ENCODE measurements at regions not wholly inside any gene's neighbourhood (a gene's known extent, or its start where the extent isn't known, plus 50 kb on each side); places are given as distances from the start of the nearest gene placed in this dataset.
"Not testable (repeated sequence)": the region's sequence is repeated elsewhere in the genome, so short reads cannot be mapped to it uniquely, and the experiment has no call there.

DNA sequence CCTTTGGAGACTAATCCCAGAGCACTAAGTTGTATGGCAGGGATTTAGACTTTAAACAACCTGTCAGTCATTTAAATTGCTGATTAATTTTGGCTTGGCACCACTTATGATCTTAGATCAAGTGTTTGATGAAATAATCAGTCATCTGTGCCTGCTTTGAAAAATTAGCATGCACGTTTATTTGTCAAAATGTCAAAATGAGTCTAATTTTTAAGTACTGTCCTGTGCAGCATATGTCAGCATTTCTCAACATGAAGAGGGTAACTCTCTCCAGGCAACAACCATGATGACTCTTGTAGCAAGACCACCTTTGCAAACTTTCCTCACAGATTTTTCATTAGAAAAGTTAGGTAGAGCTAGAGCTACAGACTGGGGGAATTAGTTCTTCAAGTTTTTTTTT, 155.7 kb upstream of the GJE1 start:
- no peak overlapping the region for H3K4me3 ChIP-seq
- DNase-seq (ENCODE audit: low spot score) = no peak
- H3K27ac ChIP-seq = no peak overlapping the region
- TF ChIP-seq, protein P1, sequence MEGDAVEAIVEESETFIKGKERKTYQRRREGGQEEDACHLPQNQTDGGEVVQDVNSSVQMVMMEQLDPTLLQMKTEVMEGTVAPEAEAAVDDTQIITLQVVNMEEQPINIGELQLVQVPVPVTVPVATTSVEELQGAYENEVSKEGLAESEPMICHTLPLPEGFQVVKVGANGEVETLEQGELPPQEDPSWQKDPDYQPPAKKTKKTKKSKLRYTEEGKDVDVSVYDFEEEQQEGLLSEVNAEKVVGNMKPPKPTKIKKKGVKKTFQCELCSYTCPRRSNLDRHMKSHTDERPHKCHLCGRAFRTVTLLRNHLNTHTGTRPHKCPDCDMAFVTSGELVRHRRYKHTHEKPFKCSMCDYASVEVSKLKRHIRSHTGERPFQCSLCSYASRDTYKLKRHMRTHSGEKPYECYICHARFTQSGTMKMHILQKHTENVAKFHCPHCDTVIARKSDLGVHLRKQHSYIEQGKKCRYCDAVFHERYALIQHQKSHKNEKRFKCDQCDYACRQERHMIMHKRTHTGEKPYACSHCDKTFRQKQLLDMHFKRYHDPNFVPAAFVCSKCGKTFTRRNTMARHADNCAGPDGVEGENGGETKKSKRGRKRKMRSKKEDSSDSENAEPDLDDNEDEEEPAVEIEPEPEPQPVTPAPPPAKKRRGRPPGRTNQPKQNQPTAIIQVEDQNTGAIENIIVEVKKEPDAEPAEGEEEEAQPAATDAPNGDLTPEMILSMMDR (IDR thresholded peaks at IDR 0.05) = no peak

DNA sequence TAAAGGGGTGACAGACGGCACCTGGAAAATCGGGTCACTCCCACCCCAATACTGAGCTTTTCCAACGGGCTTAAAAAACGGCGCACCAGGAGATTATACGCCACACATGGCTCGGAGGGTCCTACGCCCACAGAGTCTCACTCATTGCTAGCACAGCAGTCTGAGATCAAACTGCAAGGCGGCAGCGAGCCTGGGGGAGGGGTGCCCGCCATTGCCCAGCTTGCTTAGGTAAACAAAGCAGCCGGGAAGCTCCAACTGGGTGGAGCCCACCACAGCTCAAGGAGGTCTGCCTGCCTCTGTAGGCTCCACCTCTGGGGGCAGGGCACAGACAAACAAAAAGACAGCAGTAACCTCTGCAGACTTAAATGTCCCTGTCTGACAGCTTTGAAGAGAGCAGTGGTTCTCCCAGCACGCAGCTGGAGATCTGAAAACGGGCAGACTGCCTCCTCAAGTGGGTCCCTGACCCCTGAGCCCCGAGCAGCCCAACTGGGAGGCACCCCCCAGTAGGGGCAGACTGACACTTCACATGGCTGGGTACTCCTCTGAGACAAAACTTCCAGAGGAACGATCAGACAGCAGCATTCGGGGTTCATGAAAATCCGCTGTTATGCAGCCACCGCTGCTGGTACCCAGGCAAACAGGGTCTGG, 162.8 kb upstream of the GJE1 start:
- not testable (repeated sequence) for H3K27ac ChIP-seq; DNase-seq (ENCODE audit: low spot score); H3K4me3 ChIP-seq

DNA sequence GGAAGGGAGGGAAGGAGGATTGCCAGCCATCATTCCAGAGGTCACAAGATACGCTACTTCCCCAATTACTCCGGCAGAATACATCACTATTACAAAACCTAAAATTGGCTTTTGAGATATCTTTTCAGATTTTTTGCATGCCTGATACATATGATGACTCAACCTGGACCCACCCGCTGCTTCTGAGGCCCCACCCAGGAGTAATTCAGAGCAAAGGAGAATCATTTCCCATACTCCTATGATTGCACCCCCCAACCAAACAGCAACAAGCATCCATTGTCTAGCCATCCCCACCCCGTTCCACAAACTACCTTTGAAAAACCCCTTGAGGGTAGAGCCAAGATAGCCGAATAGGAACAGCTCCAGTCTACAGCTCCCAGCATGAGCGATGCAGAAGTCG, 163.5 kb upstream of the GJE1 start:
- TF ChIP-seq, protein P1 (IDR thresholded peaks at IDR 0.05) = no peak
- Histone ChIP-seq H3K27ac (no peak overlapping the region), H3K4me3 (no peak overlapping the region)
- DNase-seq (ENCODE audit: low spot score) = no peak

DNA sequence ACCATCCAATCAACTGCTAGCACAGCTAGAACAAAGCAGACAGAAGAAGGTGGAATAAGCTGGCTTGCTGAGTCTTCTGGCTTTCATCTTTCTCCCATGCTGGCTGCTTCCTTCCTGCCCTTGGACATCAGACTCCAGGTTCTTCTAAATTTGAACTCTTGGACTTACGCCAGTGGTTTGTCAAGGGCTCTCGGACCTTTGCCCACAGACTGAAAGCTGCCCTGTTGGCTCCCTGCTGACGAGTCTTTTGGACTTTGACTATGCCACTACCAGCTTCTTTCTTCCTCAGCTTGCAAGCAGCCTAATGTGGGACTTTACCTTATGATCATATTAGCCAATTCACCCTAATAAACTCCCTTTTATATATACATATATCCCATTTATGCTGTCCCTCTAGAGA, 164.1 kb upstream of the GJE1 start:
- TF ChIP-seq, protein P1 (IDR thresholded peaks at IDR 0.05) = no peak
- DNase-seq (ENCODE audit: low spot score) = no peak
- no peak overlapping the region for H3K4me3 ChIP-seq
- H3K27ac ChIP-seq = no peak overlapping the region

DNA sequence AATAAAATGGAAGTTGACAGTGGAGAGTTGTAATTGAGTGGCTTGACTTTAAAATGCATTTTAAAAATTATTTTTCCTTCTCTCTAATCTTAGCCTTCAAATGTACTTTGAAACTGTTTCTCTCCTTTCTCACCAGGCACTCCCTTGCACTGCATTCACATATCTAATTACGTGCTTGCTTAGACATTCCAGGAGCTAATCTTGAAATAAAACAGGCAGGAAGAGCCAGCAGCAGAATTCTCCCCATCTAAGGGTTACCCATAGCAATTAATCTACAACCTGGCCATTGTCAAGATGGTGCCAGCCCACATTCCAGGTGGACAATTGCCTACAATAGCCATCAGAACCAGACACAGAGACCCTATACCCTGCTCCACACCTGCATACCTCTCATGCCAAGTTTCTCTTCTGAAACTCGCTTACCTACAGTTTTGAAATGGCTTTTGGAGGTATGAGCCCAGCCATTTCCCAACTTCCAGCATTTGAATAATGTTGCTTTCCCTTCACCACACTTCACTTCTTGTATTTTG, 167.6 kb upstream of the GJE1 start:
- Histone ChIP-seq H3K4me3 (no peak overlapping the region), H3K27ac (no peak overlapping the region)
- no peak for DNase-seq (ENCODE audit: low spot score)
- TF ChIP-seq, protein P1 (IDR thresholded peaks at IDR 0.05) = no peak

DNA sequence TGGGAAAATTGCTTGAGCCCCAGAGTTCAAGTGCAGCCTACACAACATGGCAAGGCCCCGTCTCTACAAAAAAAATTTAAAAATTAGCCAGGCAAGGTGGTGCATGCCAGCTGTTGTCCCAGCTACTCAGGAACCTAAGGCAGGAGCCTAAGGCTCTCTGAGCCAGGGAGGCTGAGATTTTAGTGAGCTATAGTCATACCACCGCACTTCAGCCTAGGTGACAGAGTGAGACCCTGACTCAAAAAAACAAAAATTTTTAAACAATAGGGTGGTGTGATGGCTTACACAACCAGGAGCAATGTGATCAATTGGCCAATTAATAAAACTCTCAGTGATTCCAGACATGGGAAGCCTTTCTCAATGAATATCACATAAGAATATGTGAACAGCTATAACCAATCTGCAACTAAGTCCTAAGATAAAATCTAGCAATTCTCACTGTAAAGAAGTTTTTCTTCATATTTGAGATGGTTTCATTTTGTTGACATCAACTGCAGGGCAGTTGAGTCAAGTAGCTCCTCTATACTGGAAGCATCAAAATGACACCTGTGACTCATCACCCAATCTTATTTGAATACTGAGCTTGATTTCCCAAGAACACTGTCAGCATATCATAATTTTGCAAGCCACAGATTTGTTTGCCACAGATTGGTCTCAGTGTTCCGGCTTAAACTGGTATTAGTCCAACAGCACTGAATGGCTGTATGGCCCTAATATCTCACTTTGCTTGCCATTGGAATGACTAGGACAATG, 169.0 kb upstream of the GJE1 start:
- TF ChIP-seq, protein P1 (IDR thresholded peaks at IDR 0.05) = no peak
- Histone ChIP-seq H3K27ac (no peak overlapping the region), H3K4me3 (no peak overlapping the region)
- DNase-seq (ENCODE audit: low spot score) = no peak

DNA sequence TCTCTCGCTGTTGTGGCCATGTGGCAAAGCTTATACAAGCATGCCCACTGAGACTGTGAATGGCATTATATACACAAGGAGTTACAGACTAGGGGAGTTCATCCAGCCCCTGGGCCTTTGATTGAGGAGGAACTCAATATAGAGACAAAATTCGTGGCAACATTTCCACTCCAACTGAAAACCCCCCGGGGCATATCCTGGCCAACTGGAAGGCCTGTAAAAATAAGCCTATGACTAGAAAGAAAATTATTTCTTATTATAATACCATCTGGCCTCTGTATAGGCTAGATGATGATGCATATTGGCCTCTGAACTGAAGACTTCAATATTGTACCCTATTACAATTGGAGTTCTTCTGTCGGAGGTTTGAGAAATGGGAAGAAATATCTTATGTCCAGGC, 175.5 kb upstream of the GJE1 start:
- TF ChIP-seq, protein P1 (IDR thresholded peaks at IDR 0.05) = no peak
- H3K4me3 ChIP-seq = no peak overlapping the region
- H3K27ac ChIP-seq = no peak overlapping the region
- DNase-seq (ENCODE audit: low spot score) = no peak

Data from coronary artery (tissue), 2 donors.